A673 (cell line): ENCODE measurements at regions not wholly inside any gene's neighbourhood (a gene's known extent, or its start where the extent isn't known, plus 50 kb on each side); places are given as distances from the start of the nearest gene placed in this dataset.

Experiments
- CTCF ChIP-seq: fragments of 300-800, 200-600 bp; sonication (generic); conservative IDR thresholded peaks from 2 replicates; pipeline ENCODE4 v1.5.1; 2017; ENCODE audit warnings: low read depth, mild to moderate bottlenecking, antibody characterized with exemption, low read length, moderate library complexity, mixed read lengths
- EZH2 ChIP-seq: fragments of 200-600 bp; sonication (generic); IDR thresholded peaks from 2 replicates; pipeline ENCODE4 v1.6.1; 2017; ENCODE audit warnings: borderline replicate concordance, low read depth, mild to moderate bottlenecking, mixed read lengths, antibody characterized with exemption, low read length; ENCODE audit not compliant: poor library complexity, severe bottlenecking

GRCh38 chr5:173757403-173758209 lies 130.5 kb upstream of the CPEB4 start:
- TF ChIP-seq CTCF = no peak
- no peak for TF ChIP-seq EZH2
